CD8-positive, alpha-beta memory T cell (primary cell): ENCODE measurements at regions not wholly inside any gene's neighbourhood (a gene's known extent, or its start where the extent isn't known, plus 50 kb on each side); places are given as distances from the start of the nearest gene placed in this dataset.

ENCODE experiments used
- CTCF ChIA-PET: fragments of 350-600 bp; sonication (Branson Sonifier 250); formaldehyde crosslinking; loops from one replicate; lab custom pipeline; 2021; ENCODE audit warnings: antibody characterized with exemption; lab: Charles Lee
- POLR2A ChIA-PET: fragments of 350-600 bp; sonication (Branson Sonifier 250); formaldehyde crosslinking; loops from one replicate; lab custom pipeline; 2021; ENCODE audit warnings: antibody characterized with exemption; lab: Charles Lee
- DNase-seq, 5 donors: peaks; one replicate each; pipeline versions ENCODE4 v3.0.0 to v3.0.0-alpha.2; 2020 to 2022; ENCODE audit warnings: mixed read lengths in 1 of 5
- H3K27ac ChIP-seq: one replicate; pipeline ENCODE4 v1.7.0; 2013; ENCODE audit warnings: low read depth, mild to moderate bottlenecking, low read length, moderate library complexity
- H3K27me3 ChIP-seq: 2 replicates; pipeline ENCODE4 v1.7.0; 2013; ENCODE audit warnings: low read length, mild to moderate bottlenecking; ENCODE audit not compliant: insufficient read depth, poor library complexity, severe bottlenecking
- H3K36me3 ChIP-seq: 2 replicates; pipeline ENCODE4 v1.7.0; 2013; ENCODE audit warnings: mild to moderate bottlenecking, low read length, moderate library complexity; ENCODE audit not compliant: insufficient read depth
- H3K4me1 ChIP-seq: 2 replicates; pipeline ENCODE4 v1.7.0; 2013; ENCODE audit warnings: mild to moderate bottlenecking, low read length, moderate library complexity; ENCODE audit not compliant: insufficient read depth
- H3K4me3 ChIP-seq: 2 replicates; pipeline ENCODE4 v1.7.0; 2013; ENCODE audit warnings: mild to moderate bottlenecking, low read length
- H3K9me3 ChIP-seq: 2 replicates; pipeline ENCODE4 v1.7.0; 2013; ENCODE audit warnings: mild to moderate bottlenecking, low read length
- H3K27ac Mint-ChIP-seq, 8 donors: one replicate each; pipeline ENCODE4 v1.8.0; 2020 to 2021; ENCODE audit warnings: mixed read lengths in 8 of 8, mild to moderate bottlenecking in 6 of 8, inconsistent platforms in 3 of 8, moderate library complexity in 3 of 8
- H3K27me3 Mint-ChIP-seq, 2 donors: one replicate each; pipeline ENCODE4 v1.8.0; 2020 to 2021; ENCODE audit warnings: mixed read lengths in 2 of 2, mild to moderate bottlenecking in 1 of 2, moderate library complexity in 1 of 2
- H3K36me3 Mint-ChIP-seq, 3 donors: one replicate each; pipeline ENCODE4 v1.8.0; 2020 to 2021; ENCODE audit warnings: mixed read lengths in 3 of 3, inconsistent platforms in 1 of 3, mild to moderate bottlenecking in 1 of 3
- H3K4me1 Mint-ChIP-seq, 3 donors: one replicate each; pipeline ENCODE4 v1.8.0; 2020 to 2021; ENCODE audit warnings: mixed read lengths in 3 of 3, inconsistent platforms in 1 of 3, mild to moderate bottlenecking in 1 of 3
- H3K4me3 Mint-ChIP-seq, 7 donors: one replicate each; pipeline ENCODE4 v1.8.0; 2020 to 2021; ENCODE audit warnings: mixed read lengths in 7 of 7, mild to moderate bottlenecking in 6 of 7, moderate library complexity in 4 of 7, inconsistent platforms in 2 of 7
- H3K9me3 Mint-ChIP-seq, 5 donors: one replicate each; pipeline ENCODE4 v1.8.0; 2020 to 2022; ENCODE audit warnings: mixed read lengths in 5 of 5, mild to moderate bottlenecking in 3 of 5, moderate library complexity in 2 of 5, inconsistent platforms in 1 of 5

- H3K9me3 Mint-ChIP-seq: peaks cover 0 to 3% (median 0%) of the 10 kb centered on the region in 5 donors
- POLR2A ChIA-PET: no interaction called here
- H3K36me3 ChIP-seq: no peaks in the 10 kb centered on the region
- H3K4me3 ChIP-seq: no peak overlapping the region
- no peak overlapping the region for H3K4me3 Mint-ChIP-seq
- H3K27me3 Mint-ChIP-seq: peaks cover 1 to 3% of the 10 kb centered on the region in 2 donors
- no peaks in the 10 kb centered on the region for H3K27me3 ChIP-seq
- H3K27ac Mint-ChIP-seq: no peak overlapping the region
- H3K27ac ChIP-seq: no peak overlapping the region
- no peak for DNase-seq
- H3K9me3 ChIP-seq: no peaks in the 10 kb centered on the region
- H3K4me1 Mint-ChIP-seq: no peaks in the 10 kb centered on the region
- H3K36me3 Mint-ChIP-seq: no peaks in the 10 kb centered on the region
- no peaks in the 10 kb centered on the region for H3K4me1 ChIP-seq
- CTCF ChIA-PET: no interaction called here
These were observed 572.9 kb upstream of the CAMK1G start for GRCh38 chr1:209010475-209011230.

DNA sequence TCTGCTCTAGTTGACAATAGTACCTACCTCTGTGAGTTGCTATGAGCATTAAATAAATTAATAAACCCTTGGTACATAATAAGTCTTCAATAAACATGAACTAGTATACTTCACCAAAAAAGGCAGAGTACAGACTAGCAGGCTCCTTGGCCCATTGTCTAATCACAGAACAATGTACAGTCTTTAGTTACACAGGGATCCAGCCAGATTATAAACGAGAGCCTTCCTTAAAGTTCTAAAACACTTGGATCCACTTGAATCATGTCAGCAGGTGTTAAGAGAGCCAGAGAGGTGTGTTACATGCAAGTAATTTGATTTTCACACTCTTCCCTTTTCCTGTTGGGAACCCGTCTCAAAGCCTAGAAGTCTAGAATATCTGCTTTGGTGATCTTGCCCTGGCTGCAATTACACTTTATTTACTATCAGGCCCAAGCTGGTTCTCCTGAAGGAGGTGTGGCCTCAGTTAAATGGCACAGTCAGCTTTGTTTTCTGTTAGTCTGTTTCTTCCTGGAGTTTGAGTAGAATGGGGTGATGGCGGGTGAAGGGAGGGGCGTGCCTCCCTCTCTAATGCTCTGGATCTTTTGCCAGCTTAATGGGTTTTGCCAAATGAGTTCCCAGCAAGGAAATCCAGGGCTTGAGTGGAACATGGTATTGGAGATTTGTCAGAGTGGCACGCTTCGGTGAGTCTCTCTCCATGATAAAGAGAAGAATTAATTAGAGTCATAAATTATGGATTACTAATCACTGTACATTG lies 570.9 kb upstream of the CAMK1G start:
- H3K27ac Mint-ChIP-seq: no peak overlapping the region
- Histone ChIP-seq H3K36me3 (no peaks in the 10 kb centered on the region), H3K27ac (no peak overlapping the region), H3K4me1 (no peaks in the 10 kb centered on the region), H3K4me3 (no peak overlapping the region), H3K27me3 (no peaks in the 10 kb centered on the region), H3K9me3 (no peaks in the 10 kb centered on the region)
- ChIA-PET POLR2A (no interaction called here), CTCF (interaction anchor here (1.2 kb wide), 1 partner anchor 10 kb away, joined by 4 read pairs; no protein-coding TSS in a partner anchor)
- H3K4me1 Mint-ChIP-seq: no peaks in the 10 kb centered on the region
- no peaks in the 10 kb centered on the region for H3K36me3 Mint-ChIP-seq
- DNase-seq: no peak
- no peak overlapping the region for H3K4me3 Mint-ChIP-seq
- peaks cover 0 to 3% (median 0%) of the 10 kb centered on the region in 5 donors for H3K9me3 Mint-ChIP-seq
- peaks cover 1 to 3% of the 10 kb centered on the region in 2 donors for H3K27me3 Mint-ChIP-seq

- CTCF ChIA-PET: no interaction called here
- Mint-ChIP-seq H3K27me3 (peaks cover 1 to 3% of the 10 kb centered on the region in 2 donors), H3K27ac (no peak overlapping the region), H3K9me3 (peaks cover 0 to 7% (median 6%) of the 10 kb centered on the region in 5 donors), H3K4me3 (no peak overlapping the region), H3K36me3 (no peaks in the 10 kb centered on the region), H3K4me1 (no peaks in the 10 kb centered on the region)
- no peak overlapping the region for H3K27ac ChIP-seq
- no peaks in the 10 kb centered on the region for H3K27me3 ChIP-seq
- H3K4me3 ChIP-seq: no peak overlapping the region
- H3K36me3 ChIP-seq: no peaks in the 10 kb centered on the region
- POLR2A ChIA-PET: no interaction called here
- no peaks in the 10 kb centered on the region for H3K4me1 ChIP-seq
- DNase-seq: no peak
- H3K9me3 ChIP-seq: no peaks in the 10 kb centered on the region
These were observed 568.4 kb upstream of the CAMK1G start for GRCh38 chr1:209015092-209015491.

DNA sequence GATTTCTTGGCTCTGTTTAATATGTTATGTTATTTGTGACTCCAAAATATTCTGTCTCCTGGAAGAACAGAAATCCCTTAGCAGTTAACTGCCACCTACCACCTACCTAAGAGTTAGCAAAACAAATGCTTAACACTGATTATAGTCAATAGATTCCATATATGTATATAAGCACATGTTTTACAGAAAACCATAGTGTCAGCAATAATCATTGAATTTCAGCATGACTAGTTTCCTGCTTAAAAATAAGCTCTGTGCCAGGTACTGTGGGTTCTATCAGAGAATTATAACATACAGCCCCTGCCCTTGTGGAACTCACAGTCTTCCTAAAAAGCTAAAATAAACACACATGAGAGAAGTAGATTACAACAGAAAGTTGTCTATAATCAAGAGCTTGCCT lies 561.9 kb upstream of the CAMK1G start:
- Mint-ChIP-seq H3K36me3 (no peaks in the 10 kb centered on the region), H3K4me1 (no peaks in the 10 kb centered on the region), H3K27me3 (peaks cover 3 to 7% of the 10 kb centered on the region in 2 donors), H3K4me3 (no peak overlapping the region), H3K27ac (no peak overlapping the region), H3K9me3 (peaks cover 0 to 13% (median 6%) of the 10 kb centered on the region in 5 donors)
- DNase-seq: no peak
- ChIA-PET CTCF (no interaction called here), POLR2A (no interaction called here)
- H3K27ac ChIP-seq: no peak overlapping the region
- H3K4me3 ChIP-seq: no peak overlapping the region
- no peaks in the 10 kb centered on the region for H3K9me3 ChIP-seq
- H3K4me1 ChIP-seq: no peaks in the 10 kb centered on the region
- no peaks in the 10 kb centered on the region for H3K36me3 ChIP-seq
- no peaks in the 10 kb centered on the region for H3K27me3 ChIP-seq

DNA sequence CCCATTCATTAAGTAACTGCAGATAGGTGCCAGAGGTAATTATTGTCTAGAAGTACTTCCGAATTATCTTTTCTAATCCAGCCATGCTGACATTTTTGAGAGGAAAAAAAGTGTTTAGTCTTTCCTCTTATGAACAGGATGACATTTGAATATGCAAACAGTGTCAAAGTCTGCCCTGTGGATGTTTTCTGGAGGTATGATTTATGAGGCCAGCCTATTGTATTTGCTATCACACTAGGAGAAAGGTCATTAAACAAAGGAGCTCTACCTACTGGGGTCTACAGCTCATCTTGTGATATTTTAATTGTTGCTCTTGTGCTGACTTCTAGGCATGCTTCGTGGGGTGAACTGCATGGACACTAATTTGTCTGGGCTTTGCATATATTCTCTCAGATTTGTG lies 559.7 kb upstream of the CAMK1G start:
- H3K4me3 ChIP-seq: no peak overlapping the region
- H3K9me3 ChIP-seq: no peaks in the 10 kb centered on the region
- ChIA-PET POLR2A (no interaction called here), CTCF (no interaction called here)
- Mint-ChIP-seq H3K36me3 (no peaks in the 10 kb centered on the region), H3K9me3 (peaks cover 0 to 13% (median 6%) of the 10 kb centered on the region in 5 donors), H3K4me3 (no peak overlapping the region), H3K4me1 (no peaks in the 10 kb centered on the region), H3K27ac (no peak overlapping the region), H3K27me3 (peaks cover 3 to 10% of the 10 kb centered on the region in 2 donors)
- DNase-seq: no peak
- H3K4me1 ChIP-seq: no peaks in the 10 kb centered on the region
- no peak overlapping the region for H3K27ac ChIP-seq
- no peaks in the 10 kb centered on the region for H3K36me3 ChIP-seq
- no peaks in the 10 kb centered on the region for H3K27me3 ChIP-seq

DNA sequence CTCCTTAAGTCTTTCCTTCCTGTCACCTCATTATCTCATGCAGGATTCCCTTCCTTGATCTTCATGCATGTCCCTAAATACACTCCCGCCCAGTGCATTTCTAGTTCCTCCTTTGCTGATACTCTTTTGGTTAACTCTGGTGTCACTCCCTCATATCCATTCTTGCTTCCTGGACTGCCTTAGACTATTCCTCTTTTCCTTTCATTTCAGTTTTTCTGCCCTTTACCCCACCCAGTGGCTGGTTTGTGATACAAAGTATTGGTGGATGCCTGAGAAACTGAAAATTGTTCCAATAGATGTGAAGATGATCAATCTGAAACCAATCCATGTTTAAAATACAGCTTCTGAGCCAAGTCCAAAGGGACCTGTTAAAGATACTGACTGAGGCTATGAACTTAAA lies 553.8 kb upstream of the CAMK1G start:
- Histone ChIP-seq H3K36me3 (no peaks in the 10 kb centered on the region), H3K27ac (no peak overlapping the region), H3K4me1 (no peaks in the 10 kb centered on the region), H3K9me3 (no peaks in the 10 kb centered on the region), H3K27me3 (no peaks in the 10 kb centered on the region), H3K4me3 (no peak overlapping the region)
- POLR2A ChIA-PET: no interaction called here
- Mint-ChIP-seq H3K36me3 (no peaks in the 10 kb centered on the region), H3K4me1 (no peaks in the 10 kb centered on the region), H3K9me3 (peaks cover 0 to 3% (median 2%) of the 10 kb centered on the region in 5 donors), H3K4me3 (no peak overlapping the region), H3K27ac (no peak overlapping the region), H3K27me3 (peaks cover 5 to 24% of the 10 kb centered on the region in 2 donors)
- CTCF ChIA-PET: no interaction called here
- DNase-seq: no peak

- H3K4me1 ChIP-seq: no peaks in the 10 kb centered on the region
- H3K4me3 ChIP-seq: no peak overlapping the region
- Mint-ChIP-seq H3K9me3 (peaks cover 0 to 3% (median 2%) of the 10 kb centered on the region in 5 donors), H3K4me3 (no peak overlapping the region), H3K4me1 (no peaks in the 10 kb centered on the region), H3K36me3 (no peaks in the 10 kb centered on the region), H3K27ac (no peak overlapping the region), H3K27me3 (peaks cover 4 to 24% of the 10 kb centered on the region in 2 donors)
- H3K27me3 ChIP-seq: no peaks in the 10 kb centered on the region
- ChIA-PET POLR2A (no interaction called here), CTCF (no interaction called here)
- no peak for DNase-seq
- H3K27ac ChIP-seq: no peak overlapping the region
- no peaks in the 10 kb centered on the region for H3K36me3 ChIP-seq
- H3K9me3 ChIP-seq: no peaks in the 10 kb centered on the region
These were observed 552.9 kb upstream of the CAMK1G start for GRCh38 chr1:209030454-209031167.

DNA sequence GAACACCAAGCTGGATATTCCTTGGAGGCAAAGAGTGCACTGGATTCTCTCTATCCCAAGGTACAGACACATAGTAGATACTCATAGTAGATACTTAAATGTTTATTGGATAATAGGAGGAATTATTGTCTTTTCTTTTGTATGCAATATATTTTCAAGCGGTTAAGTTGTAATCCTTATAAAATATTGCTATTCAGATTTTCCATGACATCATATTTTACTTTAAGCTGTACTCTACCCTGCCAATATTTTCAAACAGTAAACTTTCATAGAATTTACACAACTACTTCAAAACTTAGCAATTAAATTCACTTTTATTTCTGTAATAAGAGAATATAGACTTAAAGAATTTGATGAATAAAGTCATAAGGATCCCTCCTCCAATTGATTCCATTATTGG lies 546.5 kb upstream of the CAMK1G start:
- H3K27ac Mint-ChIP-seq: no peak overlapping the region
- no peak for DNase-seq
- Histone ChIP-seq H3K27ac (no peak overlapping the region), H3K36me3 (no peaks in the 10 kb centered on the region), H3K4me1 (no peaks in the 10 kb centered on the region), H3K4me3 (no peak overlapping the region), H3K9me3 (no peaks in the 10 kb centered on the region), H3K27me3 (no peaks in the 10 kb centered on the region)
- H3K36me3 Mint-ChIP-seq: no peaks in the 10 kb centered on the region
- H3K27me3 Mint-ChIP-seq: peaks cover 3 to 6% of the 10 kb centered on the region in 2 donors
- H3K4me1 Mint-ChIP-seq: no peaks in the 10 kb centered on the region
- peaks cover 0 to 2% (median 2%) of the 10 kb centered on the region in 5 donors for H3K9me3 Mint-ChIP-seq
- POLR2A ChIA-PET: no interaction called here
- CTCF ChIA-PET: no interaction called here
- no peak overlapping the region for H3K4me3 Mint-ChIP-seq
